Loucy (cell line): ENCODE measurements at regions not wholly inside any gene's neighbourhood (a gene's known extent, or its start where the extent isn't known, plus 50 kb on each side); places are given as distances from the start of the nearest gene placed in this dataset.

Experiments used
- H2AFZ ChIP-seq: fragments of 200-600 bp; sonication (generic); 2 replicates; pipeline ENCODE4 v1.6.0; 2016; ENCODE audit warnings: antibody characterized with exemption, mild to moderate bottlenecking, low read length, moderate library complexity
- H3F3A ChIP-seq: fragments of 200-600 bp; 2 replicates; pipeline ENCODE4 v1.6.0; 2016; ENCODE audit warnings: antibody characterized with exemption, low read depth, mild to moderate bottlenecking
- H3K27me3 ChIP-seq: fragments of 200-600 bp; sonication (generic); 2 replicates; pipeline ENCODE4 v1.6.1; 2014; ENCODE audit warnings: low read length, mild to moderate bottlenecking; ENCODE audit not compliant: insufficient read depth, poor library complexity, severe bottlenecking
- H3K36me3 ChIP-seq: fragments of 200-600 bp; sonication (generic); 2 replicates; pipeline ENCODE4 v1.6.1; 2016; ENCODE audit warnings: low read length; ENCODE audit not compliant: insufficient read depth
- H3K4me1 ChIP-seq: fragments of 200-600 bp; sonication (generic); 2 replicates; pipeline ENCODE4 v1.5.1; 2014; ENCODE audit warnings: low read length, mild to moderate bottlenecking; ENCODE audit not compliant: insufficient read depth, poor library complexity, severe bottlenecking
- H3K4me2 ChIP-seq: fragments of 200-600 bp; sonication (generic); 2 replicates; pipeline ENCODE4 v1.6.0; 2014; ENCODE audit warnings: antibody characterized with exemption, low read length, low read depth, mild to moderate bottlenecking; ENCODE audit not compliant: poor library complexity, severe bottlenecking
- H3K4me3 ChIP-seq: fragments of 200-600 bp; sonication (generic); 2 replicates; pipeline ENCODE4 v1.5.1; 2014; ENCODE audit warnings: low read length, mild to moderate bottlenecking, mixed read lengths; ENCODE audit not compliant: poor library complexity, severe bottlenecking
- H3K79me2 ChIP-seq: fragments of 200-600 bp; sonication (generic); 2 replicates; pipeline ENCODE4 v1.6.1; 2014; ENCODE audit warnings: low read length; ENCODE audit not compliant: insufficient read depth
- H3K9ac ChIP-seq: fragments of 200-600 bp; sonication (generic); 2 replicates; pipeline ENCODE4 v1.6.0; 2014; ENCODE audit warnings: mild to moderate bottlenecking, low read depth, low read length, moderate library complexity; ENCODE audit not compliant: poor library complexity, severe bottlenecking
- H3K9me2 ChIP-seq: fragments of 200-600 bp; sonication (generic); replicated peaks from 2 replicates; pipeline ENCODE4 v1.6.1; 2016; ENCODE audit warnings: low read depth, low read length, mixed read lengths
- H3K9me3 ChIP-seq: fragments of 200-600 bp; sonication (generic); 2 replicates; pipeline ENCODE4 v1.6.1; 2014; ENCODE audit warnings: mild to moderate bottlenecking, antibody characterized with exemption, low read length, low read depth; ENCODE audit not compliant: insufficient read depth
- H4K20me1 ChIP-seq: fragments of 200-600 bp; sonication (generic); 2 replicates; pipeline ENCODE4 v1.6.0; 2014; ENCODE audit warnings: antibody characterized with exemption, low read length, mild to moderate bottlenecking; ENCODE audit not compliant: insufficient read depth, poor library complexity, severe bottlenecking
- CTCF ChIP-seq: fragments of 200-600 bp; sonication (generic); conservative IDR thresholded peaks from 2 replicates; pipeline ENCODE4 v1.5.1; 2014; ENCODE audit warnings: mild to moderate bottlenecking, antibody characterized with exemption, low read length
- EZH2phosphoT487 ChIP-seq: fragments of 200-600 bp; IDR thresholded peaks from 2 replicates; pipeline ENCODE4 v1.6.1; 2018; ENCODE audit warnings: antibody characterized with exemption, mild to moderate bottlenecking, moderate library complexity, borderline replicate concordance

GRCh38 chr6:49004801-49005200 lies 458.3 kb downstream of the MMUT start:
- no peak for TF ChIP-seq EZH2phosphoT487
- TF ChIP-seq CTCF = no peak
- Histone ChIP-seq H3K79me2 (no peaks in the 10 kb centered on the region), H3K4me1 (no peaks in the 10 kb centered on the region), H3K9me2 (no peaks in the 10 kb centered on the region), H3K9me3 (no peaks in the 10 kb centered on the region), H3K4me3 (no peak overlapping the region), H3K9ac (no peak overlapping the region), H4K20me1 (no peaks in the 10 kb centered on the region), H3K27me3 (no peaks in the 10 kb centered on the region), H3F3A (no peaks in the 10 kb centered on the region), H3K4me2 (no peak overlapping the region), H2AFZ (no peak overlapping the region), H3K36me3 (no peaks in the 10 kb centered on the region)

- no peaks in the 10 kb centered on the region for H3K36me3 ChIP-seq
These were observed 459.7 kb downstream of the MMUT start for GRCh38 chr6:49003348-49003747.

GRCh38 chr6:49001856-49002541 lies 461.1 kb downstream of the MMUT start:
- TF ChIP-seq EZH2phosphoT487 (no peak), CTCF (no peak)
- no peaks in the 10 kb centered on the region for H3K4me1 ChIP-seq
- H4K20me1 ChIP-seq = no peaks in the 10 kb centered on the region
- H3K4me3 ChIP-seq = no peak overlapping the region
- H3K36me3 ChIP-seq = no peaks in the 10 kb centered on the region
- H3K9me2 ChIP-seq = no peaks in the 10 kb centered on the region
- H3F3A ChIP-seq = no peaks in the 10 kb centered on the region
- no peaks in the 10 kb centered on the region for H3K9me3 ChIP-seq
- no peak overlapping the region for H3K4me2 ChIP-seq
- no peak overlapping the region for H3K9ac ChIP-seq
- H3K27me3 ChIP-seq = no peaks in the 10 kb centered on the region
- no peaks in the 10 kb centered on the region for H3K79me2 ChIP-seq
- H2AFZ ChIP-seq = no peak overlapping the region

More at GRCh38 chr6:49003348-49003747, 459.7 kb downstream of the MMUT start:
- Histone ChIP-seq H3K4me1 (no peaks in the 10 kb centered on the region), H3F3A (no peaks in the 10 kb centered on the region), H3K4me3 (no peak overlapping the region), H3K79me2 (no peaks in the 10 kb centered on the region), H3K4me2 (no peak overlapping the region), H2AFZ (no peak overlapping the region; the same call in 1 of the 2 replicates), H4K20me1 (no peaks in the 10 kb centered on the region), H3K9me2 (no peaks in the 10 kb centered on the region), H3K9ac (no peak overlapping the region), H3K27me3 (no peaks in the 10 kb centered on the region), H3K9me3 (no peaks in the 10 kb centered on the region)
- TF ChIP-seq EZH2phosphoT487 (no peak), CTCF (no peak)
